CD1c-positive myeloid dendritic cell (primary cell): ENCODE measurements at regions not wholly inside any gene's neighbourhood (a gene's known extent, or its start where the extent isn't known, plus 50 kb on each side); places are given as distances from the start of the nearest gene placed in this dataset.

ENCODE experiments used
- DNase-seq: peaks from one replicate; pipeline ENCODE4 v3.0.0-alpha.2; 2016; ENCODE audit errors: extremely low spot score

DNA sequence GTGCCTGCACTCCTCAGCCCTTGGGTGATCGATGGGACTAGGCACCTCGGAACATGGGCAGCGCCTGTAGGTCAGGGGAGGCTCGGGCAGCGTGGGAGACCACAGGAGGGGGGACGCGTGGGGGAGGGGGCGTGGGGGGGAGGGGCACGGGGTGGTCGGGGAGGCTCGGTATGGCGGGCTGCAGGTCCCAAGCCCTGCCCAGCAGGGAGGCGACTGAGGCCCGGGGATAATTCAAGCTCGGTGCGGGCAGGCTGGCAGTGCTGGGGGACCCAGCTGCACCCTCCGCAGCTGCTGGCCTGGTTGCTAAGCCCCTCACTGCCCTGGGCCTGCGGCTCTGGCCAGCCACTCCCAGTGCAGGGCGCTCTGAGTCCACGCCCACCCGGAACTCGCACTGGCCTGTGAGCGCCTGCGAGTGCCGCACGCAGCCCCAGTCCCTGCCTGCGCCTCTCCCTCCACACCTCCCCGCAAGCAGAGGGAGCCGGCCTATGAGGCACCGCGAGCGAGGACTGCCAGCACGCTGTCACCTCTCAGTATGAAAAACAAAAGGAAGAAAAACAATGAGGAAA is 1698.3 kb upstream of the RAG2 start:
- DNase-seq = no peak

DNA sequence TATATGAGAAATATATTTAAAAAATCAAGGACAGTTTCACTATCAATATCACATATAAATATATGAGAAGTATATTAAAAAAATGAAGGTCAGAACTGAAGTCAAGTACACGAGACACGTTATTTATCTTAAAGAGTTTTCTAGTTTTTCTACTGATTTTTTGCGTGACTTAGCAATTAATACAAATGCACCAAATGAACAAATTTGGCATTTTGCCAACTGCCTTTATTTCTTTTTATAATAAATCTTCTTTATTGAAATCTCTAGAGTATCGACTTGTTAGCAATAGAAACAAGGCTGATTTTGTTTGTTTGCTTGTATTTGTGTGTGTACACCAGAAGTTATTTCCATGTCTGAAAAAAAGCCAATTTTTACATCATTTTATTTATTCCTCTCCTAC is 1684.7 kb upstream of the RAG2 start:
- no peak for DNase-seq

DNA sequence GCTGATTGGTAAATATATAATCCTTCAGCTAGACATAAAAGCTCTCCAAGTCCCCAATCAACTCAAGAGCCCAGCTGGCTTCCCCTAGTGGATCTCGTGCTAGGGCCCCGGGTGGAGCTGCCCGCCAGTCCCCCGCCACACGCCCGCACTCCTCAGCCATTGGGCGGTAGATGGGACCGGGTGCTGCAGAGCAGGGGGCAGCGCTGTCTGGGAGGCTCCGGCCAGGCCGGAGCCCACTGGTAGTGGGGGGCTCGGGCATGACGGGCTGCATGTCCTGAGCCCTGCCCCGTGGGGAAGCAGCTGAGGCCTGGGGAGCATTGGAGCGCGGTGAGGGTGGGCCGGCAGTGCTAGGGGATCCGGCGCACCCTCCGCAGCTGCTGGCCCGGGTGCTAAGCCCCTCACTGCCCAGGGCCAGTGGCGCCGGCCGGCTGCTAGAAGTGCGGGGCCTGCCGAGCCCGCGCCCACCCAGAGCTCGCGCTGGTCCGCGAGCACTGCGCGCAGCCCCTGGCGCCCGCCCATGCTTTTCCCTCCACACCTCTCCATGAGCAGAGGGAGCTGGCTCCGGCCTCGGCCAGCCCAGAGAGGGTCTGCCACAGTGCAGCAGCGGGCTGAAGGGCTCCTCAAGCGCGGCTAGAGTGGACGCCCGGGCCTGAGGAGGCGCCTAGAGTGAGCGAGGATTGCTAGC is 1680.6 kb upstream of the RAG2 start:
- DNase-seq = no peak

DNA sequence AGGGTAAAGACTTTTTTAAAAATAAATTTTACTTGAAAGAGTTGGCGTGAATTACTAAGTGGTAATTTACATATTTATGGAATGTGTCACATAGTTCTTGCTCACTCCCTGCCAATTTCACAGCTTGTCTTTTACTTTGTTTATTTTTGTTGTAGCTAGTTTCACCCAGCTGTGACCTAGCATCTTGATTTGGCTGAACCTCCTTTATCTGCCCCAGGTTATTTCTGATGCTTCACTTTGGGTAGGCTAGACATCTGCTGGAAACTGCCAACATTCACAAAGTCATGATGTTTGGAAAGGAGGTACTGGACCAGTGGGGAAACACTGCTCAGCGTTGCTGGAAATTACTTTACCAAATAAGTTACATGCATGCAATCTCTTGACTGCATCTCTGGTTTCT is 1676.0 kb upstream of the RAG2 start:
- no peak for DNase-seq

DNA sequence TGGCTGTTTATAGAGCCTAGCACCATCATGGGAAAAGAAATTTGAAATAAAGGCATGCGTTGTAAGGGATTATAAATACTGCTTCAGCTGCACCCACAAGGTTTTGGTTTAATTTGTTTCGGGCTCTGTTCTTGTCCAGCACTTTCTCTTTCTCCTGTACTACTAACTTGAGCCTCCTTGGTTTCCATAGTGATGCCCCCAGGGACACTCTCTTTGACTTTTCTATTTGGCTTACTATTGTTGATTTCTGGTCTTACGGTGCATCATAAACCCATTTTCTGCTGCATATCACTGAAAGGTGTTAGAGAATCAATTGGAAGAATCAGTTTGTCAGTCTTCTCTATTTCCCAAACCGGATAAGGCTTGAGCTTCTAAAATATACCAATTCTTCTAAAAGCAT is 1674.3 kb upstream of the RAG2 start:
- no peak for DNase-seq

DNA sequence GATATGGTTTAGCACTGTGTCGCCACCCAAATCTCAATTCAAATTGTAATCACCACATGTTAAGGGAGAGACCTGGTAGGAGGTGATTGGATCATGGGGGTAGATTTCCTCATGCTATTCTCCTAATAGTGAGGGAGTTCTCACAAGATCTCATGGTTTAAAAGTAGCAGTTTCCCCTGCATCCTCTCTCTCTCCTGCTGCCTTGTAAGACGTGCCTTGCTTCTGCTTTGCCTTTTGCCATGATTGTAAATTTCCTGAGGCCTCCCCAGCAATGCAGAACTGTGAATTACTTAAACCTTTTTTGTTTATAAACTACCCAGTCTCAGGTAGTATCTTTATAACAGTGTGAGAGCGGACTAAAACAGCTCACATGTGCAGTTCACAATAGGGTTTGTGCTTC is 1668.7 kb upstream of the RAG2 start:
- no peak for DNase-seq

DNA sequence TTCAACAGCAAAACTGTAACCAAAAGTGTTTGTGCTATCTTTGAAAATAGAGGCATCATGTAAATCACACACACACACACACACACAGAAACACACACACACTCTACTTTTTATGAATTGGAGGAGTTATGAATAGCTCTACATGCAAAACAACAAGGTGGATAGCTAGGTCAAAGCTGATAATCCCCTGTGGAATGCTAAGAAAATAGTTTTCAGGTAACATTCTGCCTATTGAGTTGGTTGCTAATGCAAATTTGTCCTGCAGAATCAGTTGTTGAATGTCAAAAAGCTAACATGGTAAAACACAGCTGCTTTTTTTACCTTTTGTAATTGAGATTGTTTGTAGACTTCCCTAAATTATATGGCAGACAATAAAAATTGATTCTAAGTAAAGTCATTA is 1658.4 kb upstream of the RAG2 start:
- DNase-seq = no peak

DNA sequence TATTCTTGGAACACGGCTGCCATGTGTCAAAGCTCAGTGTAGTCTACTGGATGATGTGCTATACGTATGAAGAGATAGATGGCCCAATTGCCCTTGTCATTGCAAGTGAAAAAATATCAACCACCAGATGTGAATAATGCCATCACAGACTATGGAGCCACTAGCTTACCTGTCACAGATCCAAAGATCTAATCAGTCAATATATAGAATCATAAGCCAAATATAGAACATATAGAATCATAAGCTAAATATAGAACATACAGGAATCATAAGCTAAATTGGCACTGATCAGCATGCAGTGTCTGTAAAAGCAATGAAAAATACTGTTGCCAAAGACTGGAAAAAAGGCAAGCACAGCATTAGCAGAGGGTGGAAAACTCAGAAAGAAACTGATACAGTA is 1656.9 kb upstream of the RAG2 start:
- no peak for DNase-seq

DNA sequence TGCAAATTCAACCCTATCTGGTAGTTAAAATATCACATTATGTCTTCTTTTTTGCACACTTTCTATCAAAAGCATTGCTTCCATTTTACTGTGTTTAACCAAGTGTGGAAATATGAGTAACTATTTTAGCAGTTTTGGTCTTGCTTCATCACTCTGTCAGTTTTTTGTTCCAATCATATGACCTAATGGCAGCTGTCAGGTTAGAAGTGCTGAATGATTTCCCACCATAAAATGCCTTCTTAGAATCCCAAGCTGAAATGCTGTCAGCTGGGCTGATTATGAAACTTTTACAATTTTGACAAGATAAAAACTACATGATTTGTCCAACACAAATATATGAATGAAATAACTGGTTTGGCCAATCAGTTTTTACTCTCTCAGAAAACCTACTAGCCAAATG is 1654.6 kb upstream of the RAG2 start:
- no peak for DNase-seq

DNA sequence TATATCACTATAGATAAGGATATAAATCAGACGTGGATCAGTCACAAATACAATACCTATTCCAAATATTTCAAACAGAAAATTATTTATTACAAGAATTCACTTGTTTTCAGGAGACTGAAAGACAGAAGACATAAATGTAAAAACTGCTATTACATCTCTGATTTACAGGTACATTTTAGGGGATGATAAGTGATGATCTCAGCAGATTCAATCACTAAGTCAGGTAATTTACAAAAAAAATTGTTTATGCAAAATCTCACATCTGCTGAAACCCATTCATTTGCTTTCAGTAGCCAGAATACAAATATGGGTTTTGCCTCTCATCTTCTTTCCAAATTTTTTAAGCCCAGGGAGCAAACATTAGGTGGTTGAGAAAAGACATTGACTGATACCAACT is 1648.4 kb upstream of the RAG2 start:
- DNase-seq = no peak

DNA sequence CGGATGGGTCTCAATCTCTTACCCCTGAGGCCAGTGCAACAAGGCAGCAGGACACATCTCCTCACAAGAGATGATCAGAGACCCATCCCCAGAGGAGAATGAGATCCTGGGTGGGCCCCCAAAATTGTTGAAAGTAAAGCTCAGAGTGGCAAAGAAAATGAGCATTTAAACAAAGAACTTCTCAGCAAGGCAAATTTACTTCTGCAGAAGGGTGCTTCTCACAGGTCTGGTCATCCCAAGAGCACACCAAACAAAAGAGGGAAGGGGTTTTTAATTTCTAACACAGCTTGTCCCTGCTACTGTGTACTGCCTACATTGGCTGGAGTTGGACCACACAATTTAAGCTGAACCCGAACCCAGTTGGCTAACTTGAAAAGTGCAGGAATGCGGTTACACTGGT is 1628.6 kb upstream of the RAG2 start:
- DNase-seq = no peak

DNA sequence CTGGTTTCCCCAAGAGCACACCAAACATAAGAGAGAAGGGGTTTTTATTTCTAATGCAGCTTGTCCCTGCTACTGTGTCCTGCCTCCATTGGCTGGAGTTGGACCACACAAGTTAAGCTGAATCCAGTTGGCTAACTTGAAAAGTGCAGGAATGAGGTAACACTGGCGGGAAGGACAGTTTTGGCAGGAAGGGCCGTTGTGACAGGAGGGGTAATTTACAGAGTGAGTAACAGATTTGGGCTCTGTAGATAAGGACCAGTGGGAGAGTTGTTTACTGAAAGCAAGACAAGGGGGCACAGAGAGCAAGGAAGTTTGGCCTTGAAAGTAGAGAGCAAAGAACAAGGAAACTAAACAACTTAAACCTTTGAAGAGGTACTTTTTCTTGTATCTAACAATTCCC is 1623.3 kb upstream of the RAG2 start:
- DNase-seq = no peak

DNA sequence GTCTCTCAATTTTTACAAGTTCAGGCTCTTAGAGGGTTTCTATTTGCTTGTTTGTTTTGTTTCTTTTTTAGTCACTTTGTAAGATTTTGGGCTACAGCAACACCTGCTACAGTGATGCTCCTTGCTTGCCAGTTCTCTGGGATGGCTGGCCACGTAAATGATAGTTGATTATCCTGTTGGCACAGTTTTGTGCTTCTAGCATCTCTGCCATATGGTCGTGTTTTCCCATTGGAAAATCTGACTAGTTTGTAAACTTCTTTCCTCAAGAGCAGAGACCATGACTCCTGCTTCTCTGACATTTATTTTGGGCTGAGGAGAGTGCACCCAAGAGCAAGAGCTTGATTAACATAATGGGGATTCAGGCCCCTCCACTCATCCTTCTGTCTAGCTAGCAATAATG is 1621.6 kb upstream of the RAG2 start:
- DNase-seq = no peak

DNA sequence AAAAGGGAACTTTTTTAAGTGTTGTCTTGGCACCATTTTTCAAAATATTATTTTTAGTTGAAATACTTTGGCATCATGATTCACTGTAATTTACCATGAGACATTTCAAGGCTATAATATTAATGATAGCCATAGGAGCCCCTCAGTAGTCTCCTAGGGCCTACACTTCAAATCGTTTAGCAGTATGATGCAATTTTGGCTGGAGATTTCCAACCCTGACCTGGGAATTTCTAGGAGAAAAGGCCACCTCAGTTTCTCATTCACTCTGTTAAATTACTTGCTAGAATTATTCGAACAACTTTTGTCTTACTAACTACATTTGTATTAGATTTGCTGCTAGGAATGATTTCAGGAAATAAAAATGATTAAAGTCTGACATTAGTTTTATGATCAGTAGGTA is 1610.9 kb upstream of the RAG2 start:
- no peak for DNase-seq

DNA sequence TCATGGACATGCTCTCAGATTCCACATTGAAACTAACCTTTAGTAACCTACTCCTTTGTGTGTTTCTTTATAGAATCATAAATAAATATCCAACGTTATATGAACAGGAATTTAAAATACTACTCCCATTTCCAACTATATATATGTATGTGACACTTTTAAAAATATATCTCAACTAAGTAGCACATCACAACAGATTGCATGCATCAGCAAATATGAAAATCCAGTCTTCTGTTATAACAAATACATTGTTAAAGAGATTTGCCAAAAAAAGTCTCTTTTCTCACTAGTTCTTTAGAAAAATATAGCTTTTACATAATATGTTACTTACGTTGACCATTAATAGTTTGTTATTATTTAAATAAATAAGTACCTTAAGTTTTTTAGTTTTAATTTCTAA is 1608.6 kb upstream of the RAG2 start:
- no peak for DNase-seq

DNA sequence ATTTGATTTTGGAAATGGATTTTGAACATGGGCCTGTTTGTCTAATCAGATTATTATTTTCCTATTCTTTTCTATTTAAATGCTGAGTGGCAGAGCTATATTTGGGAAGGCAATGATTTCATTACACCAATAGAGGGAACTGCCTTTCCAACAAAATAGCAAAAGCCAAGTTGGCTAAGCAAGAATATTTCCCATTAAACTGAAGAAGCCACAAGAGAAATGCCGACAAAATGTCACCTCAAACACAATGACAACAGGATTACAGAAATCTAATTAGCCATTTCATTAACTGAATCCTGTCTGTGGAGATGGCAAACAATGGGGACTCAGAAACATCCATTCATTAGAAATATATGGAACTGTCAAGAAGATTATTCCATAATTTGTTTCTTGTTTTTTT is 1593.1 kb upstream of the RAG2 start:
- DNase-seq = no peak

DNA sequence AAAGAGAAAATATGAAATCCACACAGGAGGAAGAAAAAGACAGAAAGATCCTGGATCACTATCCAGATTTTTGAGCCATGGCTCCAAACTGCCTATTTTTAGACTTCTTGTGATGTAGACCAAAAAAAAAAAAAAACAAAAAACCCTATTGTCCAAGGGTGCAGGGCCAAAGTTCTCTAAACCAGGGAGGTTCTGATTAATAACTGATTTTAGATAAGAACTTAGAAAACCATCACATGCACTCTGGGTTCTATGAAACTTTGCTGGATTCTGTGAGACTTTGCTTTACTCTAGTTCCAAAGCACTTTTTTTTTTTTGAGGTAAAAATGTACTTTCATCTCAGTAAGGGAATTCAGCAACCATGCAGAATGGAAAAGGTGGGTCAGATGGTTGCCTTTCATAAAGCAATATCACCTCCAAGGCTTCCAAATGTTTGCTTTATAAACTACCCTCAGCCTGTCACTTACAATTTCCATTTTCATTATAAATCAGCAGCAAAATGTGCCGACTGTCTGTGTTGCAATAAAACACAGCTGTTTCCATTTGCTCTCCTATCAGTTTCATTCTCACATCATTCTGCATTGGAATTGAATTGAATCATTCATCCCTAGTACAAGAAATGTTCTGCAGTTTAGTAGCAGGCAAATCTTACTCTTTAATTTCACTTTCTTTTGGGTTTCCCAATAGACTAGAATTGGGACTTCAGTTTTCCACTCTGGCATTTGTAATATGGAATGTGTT is 1584.3 kb upstream of the RAG2 start:
- no peak for DNase-seq

DNA sequence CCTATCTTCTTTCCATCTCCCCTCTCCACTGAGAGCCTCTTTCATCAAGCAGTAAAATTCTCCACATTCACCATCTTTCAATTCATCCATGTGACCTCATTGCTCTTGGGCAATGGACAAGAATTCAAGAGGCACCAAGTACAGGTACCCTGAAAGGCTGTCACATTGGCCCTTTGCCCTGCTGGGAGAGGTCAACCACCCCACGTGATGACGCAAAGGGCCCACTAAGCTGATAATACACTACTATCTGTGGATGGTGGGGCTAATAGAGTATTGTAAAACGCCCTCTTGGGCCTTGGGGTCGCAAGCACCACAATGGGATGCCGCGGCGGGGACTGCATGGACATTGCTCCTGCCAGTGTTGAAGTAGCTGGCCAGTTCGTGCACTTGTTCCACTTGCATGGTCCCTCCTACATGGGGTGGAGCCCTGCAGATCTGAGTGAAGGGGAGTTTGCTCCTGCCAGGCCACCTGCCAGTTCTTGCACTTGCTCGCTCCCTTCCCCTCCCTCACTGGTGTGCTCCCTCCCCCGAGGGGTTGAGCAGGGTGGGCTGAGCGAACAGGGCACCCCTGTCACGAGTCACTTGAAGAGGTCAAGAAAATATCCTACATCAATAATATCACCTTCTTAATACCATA is 1578.8 kb upstream of the RAG2 start:
- DNase-seq = no peak

DNA sequence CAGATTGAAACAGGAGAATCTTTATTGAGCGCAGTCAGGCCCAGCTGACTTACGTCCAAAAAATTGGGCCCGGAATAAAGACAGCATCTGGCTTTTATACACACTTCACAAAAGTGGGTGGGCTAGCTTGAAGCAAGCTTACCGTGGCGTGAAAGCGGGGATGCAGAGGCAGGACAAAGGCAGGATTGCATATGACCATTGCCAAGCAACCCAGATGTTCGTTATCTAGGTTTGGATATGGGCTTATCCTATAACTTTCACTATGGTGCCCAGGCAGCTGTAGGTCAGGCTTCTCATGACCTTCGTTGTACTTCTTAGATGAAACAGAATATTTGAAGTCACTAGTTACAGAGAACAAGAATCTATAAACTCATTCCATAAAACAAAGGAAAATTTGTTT is 1575.6 kb upstream of the RAG2 start:
- DNase-seq = no peak

DNA sequence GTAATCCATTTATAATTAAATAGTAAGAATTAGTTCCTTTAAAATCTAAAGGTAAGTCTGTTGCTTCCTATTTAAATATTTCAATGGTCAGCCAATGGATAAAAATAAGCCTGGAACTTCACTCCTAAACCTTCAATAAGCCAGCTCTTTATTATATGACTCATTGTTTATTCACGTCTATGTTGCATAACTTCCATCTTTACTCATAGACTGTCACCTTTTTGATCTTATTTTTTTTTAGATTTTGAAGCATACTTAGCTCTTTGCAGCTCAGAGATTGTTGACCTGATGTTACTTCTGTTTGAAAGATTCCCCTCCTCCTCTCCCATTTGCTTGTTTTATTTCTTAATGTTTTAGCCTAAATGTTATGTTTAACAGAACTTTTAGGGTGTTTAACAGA is 1571.2 kb upstream of the RAG2 start:
- DNase-seq = no peak

DNA sequence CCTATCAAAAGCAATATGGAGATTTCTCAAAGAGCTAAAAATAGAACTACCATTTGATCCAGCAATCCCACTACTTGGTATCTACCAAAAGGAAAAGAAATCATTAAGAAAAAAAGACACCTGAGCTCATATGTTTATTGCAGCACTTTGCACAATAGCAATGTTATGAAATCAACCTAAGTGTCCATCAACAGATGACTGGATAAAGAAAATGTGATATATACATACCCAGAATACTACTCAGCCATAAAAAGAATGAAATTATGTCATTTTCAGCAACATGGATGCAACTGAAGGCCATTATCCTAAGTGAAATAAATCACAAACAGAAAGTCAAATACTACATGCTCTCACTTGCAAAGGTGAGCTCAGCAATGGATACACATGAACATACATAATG is 1565.5 kb upstream of the RAG2 start:
- no peak for DNase-seq

DNA sequence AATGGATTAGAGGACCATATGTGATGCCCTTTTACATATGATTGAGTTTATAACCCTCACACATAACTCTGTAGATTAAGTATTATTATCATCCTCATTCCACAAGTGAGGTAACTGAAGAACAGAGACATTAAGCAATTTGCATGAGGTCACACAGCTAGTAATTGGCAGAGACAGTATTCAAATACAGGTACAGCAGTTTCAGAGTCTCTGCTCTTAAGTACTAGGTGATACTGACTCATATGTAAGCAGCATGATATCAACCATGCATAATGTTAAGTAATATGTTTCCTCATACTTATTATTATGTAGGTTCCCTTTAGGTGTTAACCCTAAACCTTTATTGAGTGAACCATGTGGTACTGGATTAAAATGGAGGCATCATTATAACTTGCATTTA is 1562.4 kb upstream of the RAG2 start:
- DNase-seq = no peak

DNA sequence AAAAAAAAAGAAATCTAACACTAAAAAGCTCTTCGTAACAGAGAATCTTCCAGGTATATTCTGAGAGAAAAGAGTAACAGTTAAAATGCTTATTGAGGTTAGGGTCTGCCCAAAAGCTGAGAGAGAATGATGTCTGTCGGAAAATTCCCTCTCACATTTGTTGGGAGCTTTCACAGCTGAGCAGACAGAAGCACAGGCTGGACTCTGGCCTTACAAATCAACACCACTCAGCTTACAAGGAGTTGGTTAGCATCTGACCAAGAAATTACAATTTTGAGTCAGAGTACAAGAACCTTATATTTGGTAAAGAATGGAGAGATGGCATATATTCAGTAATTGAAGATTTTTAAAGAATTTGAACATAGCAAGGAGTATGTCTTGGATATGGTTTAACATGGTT is 1561.0 kb upstream of the RAG2 start:
- no peak for DNase-seq
